SHP77 (cell line): ENCODE measurements at regions not wholly inside any gene's neighbourhood (a gene's known extent, or its start where the extent isn't known, plus 50 kb on each side); places are given as distances from the start of the nearest gene placed in this dataset.

Experiments used
- DNase-seq, 2 experiments: peaks; one replicate each; lab custom pipeline; 2025; lab: John Stamatoyannopoulos, UW

- DNase-seq = no peak
These were observed 348.3 kb downstream of the CYRIA start for GRCh38 chr2:16317211-16317830.

GRCh38 chr2:16316456-16317210, 349.0 kb downstream of the CYRIA start:
- DNase-seq = no peak

GRCh38 chr2:16315908-16316307, 349.7 kb downstream of the CYRIA start:
- no peak for DNase-seq

- no peak for DNase-seq
These were observed 350.2 kb downstream of the CYRIA start for GRCh38 chr2:16315458-16315835.

- DNase-seq = peak in 1 of 2 experiments; percentile 6
These were observed 350.8 kb downstream of the CYRIA start for GRCh38 chr2:16314691-16315457.

- no peak for DNase-seq
These were observed 351.6 kb downstream of the CYRIA start for GRCh38 chr2:16314001-16314400.

GRCh38 chr2:16313235-16313975, 352.2 kb downstream of the CYRIA start:
- DNase-seq = no peak

- no peak for DNase-seq
These were observed 352.9 kb downstream of the CYRIA start for GRCh38 chr2:16312771-16313170.

- no peak for DNase-seq
These were observed 353.9 kb downstream of the CYRIA start for GRCh38 chr2:16311521-16312440.

- DNase-seq = no peak
These were observed 356.8 kb downstream of the CYRIA start for GRCh38 chr2:16308816-16309215.

- no peak for DNase-seq
These were observed 360.6 kb downstream of the CYRIA start for GRCh38 chr2:16304876-16305590.

- peak; percentile 40 to 67 for DNase-seq
These were observed 361.9 kb downstream of the CYRIA start for GRCh38 chr2:16303761-16304160.

- DNase-seq = peak in 1 of 2 experiments; percentile 38
These were observed 362.4 kb downstream of the CYRIA start for GRCh38 chr2:16303273-16303577.

GRCh38 chr2:16302431-16303272, 362.3 kb downstream of the MYCN start:
- no peak for DNase-seq

GRCh38 chr2:16301961-16302360, 361.6 kb downstream of the MYCN start:
- no peak for DNase-seq

GRCh38 chr2:16298866-16299265, 358.5 kb downstream of the MYCN start:
- no peak for DNase-seq

GRCh38 chr2:16296331-16297250, 356.2 kb downstream of the MYCN start:
- DNase-seq = no peak

GRCh38 chr2:16296038-16296290, 355.6 kb downstream of the MYCN start:
- DNase-seq = no peak

- no peak for DNase-seq
These were observed 354.4 kb downstream of the MYCN start for GRCh38 chr2:16294791-16295190.
